GM12891 (cell line): ENCODE measurements at regions not wholly inside any gene's neighbourhood (a gene's known extent, or its start where the extent isn't known, plus 50 kb on each side); places are given as distances from the start of the nearest gene placed in this dataset.

ENCODE experiments used
- POLR2A ChIP-seq: IDR thresholded peaks from 2 replicates; pipeline ENCODE4 v1.6.1; 2011; ENCODE audit warnings: low read depth, low read length, control low read depth
- POLR2AphosphoS5 ChIP-seq: IDR thresholded peaks from 2 replicates; pipeline ENCODE4 v1.6.1; 2011; ENCODE audit warnings: low read depth, low read length, control low read depth

- TF ChIP-seq POLR2AphosphoS5 (no peak), POLR2A (no peak)
These were observed 95.2 kb upstream of the NCAM2 start for GRCh38 chr21:20902998-20903397.
